KBM-7 (cell line): ENCODE measurements at regions not wholly inside any gene's neighbourhood (a gene's known extent, or its start where the extent isn't known, plus 50 kb on each side); places are given as distances from the start of the nearest gene placed in this dataset.
"Not testable (repeated sequence)": the region's sequence is repeated elsewhere in the genome, so short reads cannot be mapped to it uniquely, and the experiment has no call there.

Experiments
- DNase-seq: peaks from one replicate; pipeline ENCODE4 v3.0.0-alpha.2; 2015
- in situ Hi-C: fragments of 300-500 bp; cut with MboI; formaldehyde crosslinking; loops from 2 replicates; pipeline ENCODE4 v1.14.3; 2020; ENCODE audit warnings: low sequenced_read_pairs, low pct_unique_long_range_greater_than_20kb, mixed read lengths

GRCh38 chr5:118520771-118521415 lies 467.5 kb downstream of the DTWD2 start:
- in situ Hi-C loops, result no loop called here
- no peak for DNase-seq

- DNase-seq, result no peak
- in situ Hi-C loops, result no loop called here
These were observed 468.9 kb downstream of the DTWD2 start for GRCh38 chr5:118519466-118519865.

- in situ Hi-C loops, result no loop called here
These were observed 469.6 kb downstream of the DTWD2 start for GRCh38 chr5:118518720-118519119.

GRCh38 chr5:118511846-118512245 lies 476.5 kb downstream of the DTWD2 start:
- no peak for DNase-seq
- in situ Hi-C loops, result no loop called here

More at GRCh38 chr5:118518720-118519119, 469.6 kb downstream of the DTWD2 start:
- no peak for DNase-seq

GRCh38 chr5:118506217-118506852 lies 482.0 kb downstream of the DTWD2 start:
- no peak for DNase-seq
- in situ Hi-C loops, result no loop called here

- in situ Hi-C loops, DNase-seq: not testable (repeated sequence)
These were observed 486.1 kb downstream of the DTWD2 start for GRCh38 chr5:118502232-118502631.

GRCh38 chr5:118491351-118491750 lies 497.0 kb downstream of the DTWD2 start:
- no peak for DNase-seq
- in situ Hi-C loops, result no loop called here

- in situ Hi-C loops, result no loop called here
- DNase-seq, result no peak
These were observed 501.6 kb downstream of the DTWD2 start for GRCh38 chr5:118486647-118487225.

GRCh38 chr5:118479285-118479684 lies 509.1 kb downstream of the DTWD2 start:
- DNase-seq, result no peak
- in situ Hi-C loops, result no loop called here

- in situ Hi-C loops, result no loop called here
- DNase-seq, result no peak
These were observed 509.5 kb downstream of the DTWD2 start for GRCh38 chr5:118478852-118479251.

- DNase-seq, result no peak
- in situ Hi-C loops, result no loop called here
These were observed 520.3 kb downstream of the DTWD2 start for GRCh38 chr5:118468085-118468484.

- in situ Hi-C loops, result no loop called here
- DNase-seq, result no peak
These were observed 521.2 kb downstream of the DTWD2 start for GRCh38 chr5:118467103-118467502.

- DNase-seq, result no peak
- in situ Hi-C loops, result no loop called here
These were observed 521.9 kb downstream of the DTWD2 start for GRCh38 chr5:118466418-118466817.

- in situ Hi-C loops, DNase-seq: not testable (repeated sequence)
These were observed 526.1 kb downstream of the DTWD2 start for GRCh38 chr5:118462276-118462675.

GRCh38 chr5:118461436-118461835 lies 526.9 kb downstream of the DTWD2 start:
- in situ Hi-C loops, result no loop called here
- DNase-seq, result no peak

- DNase-seq, result no peak
- in situ Hi-C loops, result no loop called here
These were observed 528.9 kb downstream of the DTWD2 start for GRCh38 chr5:118459490-118459889.

GRCh38 chr5:118456085-118456484 lies 532.3 kb downstream of the DTWD2 start:
- in situ Hi-C loops, result no loop called here
- DNase-seq, result no peak

GRCh38 chr5:118451697-118452247 lies 536.6 kb downstream of the DTWD2 start:
- in situ Hi-C loops, result no loop called here
- DNase-seq, result no peak

- in situ Hi-C loops, result no loop called here
- no peak for DNase-seq
These were observed 537.6 kb downstream of the DTWD2 start for GRCh38 chr5:118450554-118451332.

GRCh38 chr5:118447350-118447749 lies 541.0 kb downstream of the DTWD2 start:
- DNase-seq, result no peak
- in situ Hi-C loops, result no loop called here
